HepG2 (cell line): ENCODE measurements at regions not wholly inside any gene's neighbourhood (a gene's known extent, or its start where the extent isn't known, plus 50 kb on each side); places are given as distances from the start of the nearest gene placed in this dataset.

ENCODE experiments used
- BRD4 ChIP-seq: sonication (generic); formaldehyde crosslinking; IDR thresholded peaks from 2 replicates; pipeline ENCODE4 v1.4.0; 2020; ENCODE audit warnings: missing genetic modification reagents
- CHD2 ChIP-seq: IDR thresholded peaks from 2 replicates; pipeline ENCODE4 v1.6.1; 2011; ENCODE audit warnings: low read depth, low read length, improper control_type of control experiment
- DR1 ChIP-seq: sonication (generic); formaldehyde crosslinking; IDR thresholded peaks from 2 replicates; pipeline ENCODE4 v1.8.0; 2021; ENCODE audit warnings: mild to moderate bottlenecking, missing genetic modification reagents, inconsistent platforms
- GZF1 ChIP-seq: sonication (generic); formaldehyde crosslinking; IDR thresholded peaks from 2 replicates; pipeline ENCODE4 v1.5.1; 2020; ENCODE audit warnings: mild to moderate bottlenecking, missing genetic modification reagents
- KLF13 ChIP-seq: sonication (generic); formaldehyde crosslinking; IDR thresholded peaks from 2 replicates; pipeline ENCODE4 v1.4.0; 2020; ENCODE audit warnings: mild to moderate bottlenecking, missing genetic modification reagents
- SNAI1 ChIP-seq: sonication (generic); formaldehyde crosslinking; IDR thresholded peaks from 2 replicates; pipeline ENCODE4 v1.5.0; 2020; ENCODE audit warnings: mild to moderate bottlenecking, missing genetic modification reagents, borderline replicate concordance
- SSRP1 ChIP-seq: IDR thresholded peaks from 2 replicates; pipeline ENCODE4 v1.6.1; 2016; ENCODE audit warnings: control low read depth
- ZBTB42 ChIP-seq: sonication (generic); formaldehyde crosslinking; IDR thresholded peaks from 2 replicates; pipeline ENCODE4 v1.5.0; 2020; ENCODE audit warnings: mild to moderate bottlenecking, missing genetic modification reagents
- ZNF251 ChIP-seq: sonication (generic); formaldehyde crosslinking; IDR thresholded peaks from 2 replicates; pipeline ENCODE4 v1.9.0; 2021; ENCODE audit warnings: mild to moderate bottlenecking, missing genetic modification reagents
- ZNF282 ChIP-seq: fragments of 450-650 bp; IDR thresholded peaks from 2 replicates; pipeline ENCODE4 v1.6.1; 2018; ENCODE audit not compliant: partially characterized antibody
- ZNF737 ChIP-seq: sonication (generic); formaldehyde crosslinking; IDR thresholded peaks from 2 replicates; pipeline ENCODE4 v1.5.0; 2020; ENCODE audit warnings: missing genetic modification reagents, mild to moderate bottlenecking, borderline replicate concordance
- TF ChIP-seq, protein P1 (sequence below): sonication (generic); formaldehyde crosslinking; IDR thresholded peaks from 2 replicates; pipeline ENCODE4 v1.4.0; 2020; ENCODE audit warnings: mild to moderate bottlenecking, missing genetic modification reagents
- TF ChIP-seq, protein P2 (sequence below): sonication (generic); formaldehyde crosslinking; IDR thresholded peaks from 2 replicates; pipeline ENCODE4 v1.4.0; 2020; ENCODE audit warnings: missing genetic modification reagents, borderline replicate concordance
- TF ChIP-seq, protein P3 (sequence below), 2 experiments: fragments of 450-650 bp in 1 of 2; sonication (generic) in 1 of 2; formaldehyde crosslinking; IDR thresholded peaks; 2 replicates each; pipeline versions ENCODE4 v1.5.0 to v1.8.0; 2020 to 2022; ENCODE audit warnings: mild to moderate bottlenecking in 1 of 2, missing genetic modification reagents in 1 of 2
- TF ChIP-seq, protein P4 (sequence below): sonication (generic); formaldehyde crosslinking; IDR thresholded peaks from 2 replicates; pipeline ENCODE4 v1.4.0; 2020; ENCODE audit warnings: low read depth, mild to moderate bottlenecking, missing genetic modification reagents

DNA sequence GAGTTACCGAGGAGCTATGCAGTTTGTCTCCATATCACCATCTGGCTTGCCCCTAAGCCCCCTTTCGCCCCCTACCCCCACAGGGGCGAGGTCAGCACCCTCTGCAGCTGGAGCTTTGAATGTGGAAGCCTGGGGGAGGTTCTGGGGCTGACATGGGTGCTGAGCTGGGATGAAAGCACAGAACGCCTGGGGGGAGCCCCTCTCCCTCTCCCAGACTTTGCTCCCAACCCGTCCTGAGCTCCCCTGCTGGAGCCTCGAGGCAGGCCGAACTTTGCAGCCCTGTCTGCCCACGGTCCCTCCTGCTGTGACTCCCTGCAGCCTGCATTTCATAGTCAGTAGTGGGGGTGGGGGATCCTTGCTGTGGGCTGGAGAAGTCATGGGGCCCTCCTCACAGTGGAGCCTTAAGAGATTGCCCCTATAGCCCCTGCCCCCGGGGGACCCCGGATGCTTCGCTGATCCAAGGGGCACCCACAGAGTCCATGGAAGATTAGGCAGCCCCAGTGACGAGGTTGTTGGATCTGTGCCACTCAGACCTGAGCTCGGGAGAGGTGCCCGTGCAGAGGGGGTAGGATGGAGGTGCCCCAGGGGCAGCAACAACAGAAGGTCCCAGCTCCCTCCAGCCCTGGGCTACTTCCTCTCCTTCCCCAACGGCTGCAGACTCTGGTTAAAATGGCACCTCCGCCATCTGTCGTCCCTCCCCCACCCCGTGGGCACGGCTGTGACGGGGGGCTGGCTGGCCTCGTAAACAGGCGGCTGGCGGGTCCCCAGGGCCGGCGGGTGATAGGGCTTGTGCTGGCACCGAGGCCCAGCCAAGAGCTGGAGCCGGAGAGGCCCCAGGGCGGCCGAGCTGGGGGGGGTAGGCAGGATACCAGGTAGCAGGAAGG, 162.0 kb downstream of the C9orf50 start (continued):
- TF ChIP-seq, protein P1, sequence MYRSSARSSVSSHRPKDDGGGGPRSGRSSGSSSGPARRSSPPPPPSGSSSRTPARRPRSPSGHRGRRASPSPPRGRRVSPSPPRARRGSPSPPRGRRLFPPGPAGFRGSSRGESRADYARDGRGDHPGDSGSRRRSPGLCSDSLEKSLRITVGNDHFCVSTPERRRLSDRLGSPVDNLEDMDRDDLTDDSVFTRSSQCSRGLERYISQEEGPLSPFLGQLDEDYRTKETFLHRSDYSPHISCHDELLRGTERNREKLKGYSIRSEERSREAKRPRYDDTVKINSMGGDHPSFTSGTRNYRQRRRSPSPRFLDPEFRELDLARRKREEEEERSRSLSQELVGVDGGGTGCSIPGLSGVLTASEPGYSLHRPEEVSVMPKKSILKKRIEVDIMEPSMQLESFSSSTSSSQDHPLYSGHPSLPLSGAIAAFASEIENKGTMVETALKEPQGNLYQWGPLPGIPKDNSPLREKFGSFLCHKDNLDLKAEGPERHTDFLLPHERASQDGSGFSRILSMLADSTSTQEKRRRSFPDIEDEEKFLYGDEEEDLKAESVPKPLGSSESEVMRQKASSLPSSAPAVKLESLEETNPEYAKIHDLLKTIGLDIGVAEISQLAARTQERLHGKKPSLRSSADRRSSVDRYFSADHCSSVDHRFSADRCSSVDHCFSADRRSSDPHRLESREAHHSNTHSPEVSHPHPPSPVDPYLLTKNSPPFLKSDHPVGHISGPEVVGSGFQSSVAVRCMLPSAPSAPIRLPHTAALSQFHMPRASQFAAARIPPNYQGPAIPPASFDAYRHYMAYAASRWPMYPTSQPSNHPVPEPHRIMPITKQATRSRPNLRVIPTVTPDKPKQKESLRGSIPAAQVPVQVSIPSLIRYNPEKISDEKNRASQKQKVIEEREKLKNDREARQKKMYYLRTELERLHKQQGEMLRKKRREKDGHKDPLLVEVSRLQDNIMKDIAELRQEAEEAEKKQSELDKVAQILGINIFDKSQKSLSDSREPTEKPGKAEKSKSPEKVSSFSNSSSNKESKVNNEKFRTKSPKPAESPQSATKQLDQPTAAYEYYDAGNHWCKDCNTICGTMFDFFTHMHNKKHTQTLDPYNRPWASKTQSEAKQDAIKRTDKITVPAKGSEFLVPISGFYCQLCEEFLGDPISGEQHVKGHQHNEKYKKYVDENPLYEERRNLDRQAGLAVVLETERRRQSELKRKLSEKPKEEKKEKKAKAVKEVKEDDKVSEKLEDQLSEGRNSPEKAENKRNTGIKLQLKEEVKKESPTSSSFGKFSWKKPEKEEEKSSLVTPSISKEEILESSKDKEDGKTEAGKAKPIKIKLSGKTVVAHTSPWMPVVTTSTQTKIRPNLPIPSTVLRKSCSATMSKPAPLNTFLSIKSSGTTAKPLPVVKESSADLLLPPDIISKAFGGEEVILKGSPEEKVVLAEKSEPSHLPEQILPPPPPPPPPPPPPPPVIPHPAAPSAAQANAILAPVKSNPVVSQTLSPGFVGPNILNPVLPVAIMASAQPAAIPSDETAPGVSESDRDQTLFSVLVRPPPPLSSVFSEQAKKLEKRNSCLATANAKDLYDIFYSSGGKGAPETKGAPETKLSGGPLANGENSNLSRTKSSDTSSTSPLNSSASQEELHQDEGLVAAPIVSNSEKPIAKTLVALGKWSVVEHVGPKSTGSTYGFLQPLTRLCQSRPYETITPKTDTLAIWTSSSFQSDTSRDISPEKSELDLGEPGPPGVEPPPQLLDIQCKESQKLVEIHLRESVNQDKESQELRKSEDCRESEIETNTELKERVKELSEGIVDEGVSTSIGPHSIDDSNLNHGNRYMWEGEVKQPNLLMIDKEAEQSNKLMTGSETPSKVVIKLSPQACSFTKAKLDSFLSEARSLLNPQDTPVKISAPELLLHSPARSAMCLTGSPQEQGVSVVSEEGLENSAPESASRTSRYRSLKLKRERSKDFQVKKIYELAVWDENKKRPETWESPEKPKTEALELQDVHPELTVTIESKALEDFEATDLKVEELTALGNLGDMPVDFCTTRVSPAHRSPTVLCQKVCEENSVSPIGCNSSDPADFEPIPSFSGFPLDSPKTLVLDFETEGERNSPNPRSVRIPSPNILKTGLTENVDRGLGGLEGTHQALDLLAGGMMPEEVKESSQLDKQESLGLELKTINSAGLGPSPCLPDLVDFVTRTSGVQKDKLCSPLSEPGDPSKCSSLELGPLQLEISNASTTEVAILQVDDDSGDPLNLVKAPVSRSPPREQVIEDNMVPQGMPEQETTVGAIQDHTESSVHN (CRISPR knock-in tag), result no peak
- TF ChIP-seq GZF1 (CRISPR knock-in tag) (0 out of 2 replicates have a peak, but pooled peaks have one; percentile 33), ZNF282 (no peak), ZBTB42 (CRISPR knock-in tag) (no peak; the same call in 1 of the 2 replicates), KLF13 (CRISPR knock-in tag) (no peak), BRD4 (CRISPR knock-in tag) (no peak), DR1 (CRISPR knock-in tag) (0 out of 2 replicates have a peak, but pooled peaks have one; percentile 25), ZNF251 (CRISPR knock-in tag) (no peak), ZNF737 (no peak), SNAI1 (CRISPR knock-in tag) (no peak), SSRP1 (CRISPR knock-in tag) (no peak), CHD2 (no peak)
- TF ChIP-seq, protein P2, sequence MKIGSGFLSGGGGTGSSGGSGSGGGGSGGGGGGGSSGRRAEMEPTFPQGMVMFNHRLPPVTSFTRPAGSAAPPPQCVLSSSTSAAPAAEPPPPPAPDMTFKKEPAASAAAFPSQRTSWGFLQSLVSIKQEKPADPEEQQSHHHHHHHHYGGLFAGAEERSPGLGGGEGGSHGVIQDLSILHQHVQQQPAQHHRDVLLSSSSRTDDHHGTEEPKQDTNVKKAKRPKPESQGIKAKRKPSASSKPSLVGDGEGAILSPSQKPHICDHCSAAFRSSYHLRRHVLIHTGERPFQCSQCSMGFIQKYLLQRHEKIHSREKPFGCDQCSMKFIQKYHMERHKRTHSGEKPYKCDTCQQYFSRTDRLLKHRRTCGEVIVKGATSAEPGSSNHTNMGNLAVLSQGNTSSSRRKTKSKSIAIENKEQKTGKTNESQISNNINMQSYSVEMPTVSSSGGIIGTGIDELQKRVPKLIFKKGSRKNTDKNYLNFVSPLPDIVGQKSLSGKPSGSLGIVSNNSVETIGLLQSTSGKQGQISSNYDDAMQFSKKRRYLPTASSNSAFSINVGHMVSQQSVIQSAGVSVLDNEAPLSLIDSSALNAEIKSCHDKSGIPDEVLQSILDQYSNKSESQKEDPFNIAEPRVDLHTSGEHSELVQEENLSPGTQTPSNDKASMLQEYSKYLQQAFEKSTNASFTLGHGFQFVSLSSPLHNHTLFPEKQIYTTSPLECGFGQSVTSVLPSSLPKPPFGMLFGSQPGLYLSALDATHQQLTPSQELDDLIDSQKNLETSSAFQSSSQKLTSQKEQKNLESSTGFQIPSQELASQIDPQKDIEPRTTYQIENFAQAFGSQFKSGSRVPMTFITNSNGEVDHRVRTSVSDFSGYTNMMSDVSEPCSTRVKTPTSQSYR, result peak; percentile 68; the same call in 1 of the 2 replicates
- TF ChIP-seq, protein P3, sequence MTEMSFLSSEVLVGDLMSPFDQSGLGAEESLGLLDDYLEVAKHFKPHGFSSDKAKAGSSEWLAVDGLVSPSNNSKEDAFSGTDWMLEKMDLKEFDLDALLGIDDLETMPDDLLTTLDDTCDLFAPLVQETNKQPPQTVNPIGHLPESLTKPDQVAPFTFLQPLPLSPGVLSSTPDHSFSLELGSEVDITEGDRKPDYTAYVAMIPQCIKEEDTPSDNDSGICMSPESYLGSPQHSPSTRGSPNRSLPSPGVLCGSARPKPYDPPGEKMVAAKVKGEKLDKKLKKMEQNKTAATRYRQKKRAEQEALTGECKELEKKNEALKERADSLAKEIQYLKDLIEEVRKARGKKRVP (CRISPR knock-in tag; IDR thresholded peaks at IDR 0.05), result no peak
- TF ChIP-seq, protein P4, sequence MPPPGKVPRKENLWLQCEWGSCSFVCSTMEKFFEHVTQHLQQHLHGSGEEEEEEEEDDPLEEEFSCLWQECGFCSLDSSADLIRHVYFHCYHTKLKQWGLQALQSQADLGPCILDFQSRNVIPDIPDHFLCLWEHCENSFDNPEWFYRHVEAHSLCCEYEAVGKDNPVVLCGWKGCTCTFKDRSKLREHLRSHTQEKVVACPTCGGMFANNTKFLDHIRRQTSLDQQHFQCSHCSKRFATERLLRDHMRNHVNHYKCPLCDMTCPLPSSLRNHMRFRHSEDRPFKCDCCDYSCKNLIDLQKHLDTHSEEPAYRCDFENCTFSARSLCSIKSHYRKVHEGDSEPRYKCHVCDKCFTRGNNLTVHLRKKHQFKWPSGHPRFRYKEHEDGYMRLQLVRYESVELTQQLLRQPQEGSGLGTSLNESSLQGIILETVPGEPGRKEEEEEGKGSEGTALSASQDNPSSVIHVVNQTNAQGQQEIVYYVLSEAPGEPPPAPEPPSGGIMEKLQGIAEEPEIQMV, result no peak
